Heart right ventricle (tissue), 16 donors: ENCODE measurements at regions not wholly inside any gene's neighbourhood (a gene's known extent, or its start where the extent isn't known, plus 50 kb on each side); places are given as distances from the start of the nearest gene placed in this dataset.

Experiments used
- ATAC-seq, 8 donors: fragments of 200-7000 bp; cut with Tn5 transposase; one replicate each; pipeline ENCODE4 v1.9.1; 2020; ENCODE audit warnings: mild to moderate bottlenecking in 8 of 8, moderate library complexity in 8 of 8, moderate number of reproducible peaks in 1 of 8
- DNase-seq, 2 donors: peaks; one replicate each; pipeline ENCODE4 v3.0.0-alpha.2; 2020
- H3K27ac ChIP-seq, 10 donors: fragments of 200-600 bp; sonication (generic) in 2 of 10; one replicate each; pipeline versions ENCODE4 v1.5.0 to v1.8.0; 2020 to 2022; ENCODE audit warnings: mild to moderate bottlenecking in 3 of 10
- H3K27me3 ChIP-seq, 7 donors: fragments of 200-600 bp; one replicate each; pipeline ENCODE4 v1.8.0; 2021 to 2022; ENCODE audit warnings: mild to moderate bottlenecking in 2 of 7
- H3K36me3 ChIP-seq, 9 donors: fragments of 200-600 bp; sonication (generic) in 1 of 9; one replicate each; pipeline versions ENCODE4 v1.5.0 to v1.8.0; 2020 to 2022; ENCODE audit warnings: mild to moderate bottlenecking in 2 of 9
- H3K4me1 ChIP-seq, 9 donors: fragments of 200-600 bp; sonication (generic) in 1 of 9; one replicate each; pipeline versions ENCODE4 v1.5.0 to v1.8.0; 2020 to 2022; ENCODE audit warnings: mild to moderate bottlenecking in 4 of 9
- H3K4me3 ChIP-seq, 10 donors: fragments of 200-600 bp; sonication (generic) in 2 of 10; one replicate each; pipeline versions ENCODE4 v1.5.0 to v1.8.0; 2020 to 2022; ENCODE audit warnings: mild to moderate bottlenecking in 7 of 10, moderate library complexity in 2 of 10
- H3K9me3 ChIP-seq, 11 donors: fragments of 200-600 bp in 10 of 11; sonication (generic) in 2 of 11; one replicate each; pipeline versions ENCODE4 v1.5.0 to v1.8.0; 2013 to 2022; ENCODE audit warnings: mild to moderate bottlenecking in 2 of 11, control low read depth in 1 of 11, moderate library complexity in 1 of 11
- WGBS, 2 donors: extraction: QIAGEN DNeasy Blood & Tissue Kit; methylation state at CpG; one replicate each; pipeline ENCODE4 v1.1.7; 2013; ENCODE audit warnings: inconsistent platforms in 1 of 2; 5-methylcytosine and 5-hydroxymethylcytosine counted together
- intact Hi-C, 10 donors: fragments of 100-400 bp; cut with DNase I; formaldehyde crosslinking; loops; one replicate each; pipeline versions ENCODE4 v1.11.1 to v1.14.2; 2022
- TF ChIP-seq, protein P1 (sequence below), 9 donors: fragments of 200-600 bp; sonication (generic) in 2 of 9; IDR thresholded peaks; one replicate each; pipeline versions ENCODE4 v1.5.0 to v1.8.0; 2021 to 2022; ENCODE audit warnings: antibody characterized with exemption in 9 of 9, mild to moderate bottlenecking in 5 of 9, moderate library complexity in 1 of 9
- donor health status: Arrhythmogenic right ventricular cardiomyopathy.
- donor health status: ischemic (EF 13 %, LVEDD 7.1; RV severe dilation, severe dysfunction).
- donor health status: healthy with polysubstance abuse.
- donor health status: DM: no; HTN: yes; CAD: no.
- donor health status: DM: no; HTN: no; CAD: no.
- donor health status: ischemic (EF 25% LVEDD 6.9; RV normal size, moderate dysfunction).
- donor health status: ischemic (EF 25% LVEDD 5.7; RV mildly dilated, moderate dysfunction).
- donor health status: healthy.
- donor health status: DM: yes; HTN: yes; CAD: no.
- donor health status: Ischemic cardiomyopathy.
- donor health status: ischemic (EF 35%, LVEDD 5.7; RV mildly dilated, moderate dysfunction).
- donor health status: nonischemic (EF 11% LVEDD 7.7; RV severe dilation, severe dysfunction).
- donor health status: DM: yes; HTN: yes; CAD: no.
- donor health status: PGD.
- donor health status: ischemic (EF 29% LVEDD 5.4; RV normal size, mild dysfunction).
- donor health status: nonischemic (EF 23%, LVEDD 6.1; RV moderate dilation, normal function).

DNA sequence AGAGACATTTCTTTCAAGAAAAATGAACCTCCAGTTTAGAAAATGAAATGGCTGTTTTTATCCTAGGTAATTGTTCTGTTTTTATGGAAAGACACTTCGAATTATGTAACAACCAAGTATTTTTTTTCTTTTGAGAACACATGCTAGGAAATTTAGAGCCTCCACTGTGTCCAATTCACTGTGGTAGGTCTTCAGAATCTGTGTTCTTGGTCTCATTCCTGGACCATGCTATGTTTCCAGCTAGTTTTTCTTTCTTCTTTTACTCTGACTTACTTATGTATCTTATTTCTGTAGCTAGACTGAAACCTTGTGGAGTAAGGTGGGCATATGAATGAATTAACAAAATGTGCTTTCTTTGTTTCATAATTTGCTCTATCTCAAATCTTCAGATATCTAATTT, 391.7 kb upstream of the KLHL29 start:
- H3K4me1 ChIP-seq: no peaks in the 10 kb centered on the region
- H3K27ac ChIP-seq: no peak overlapping the region
- TF ChIP-seq, protein P1, sequence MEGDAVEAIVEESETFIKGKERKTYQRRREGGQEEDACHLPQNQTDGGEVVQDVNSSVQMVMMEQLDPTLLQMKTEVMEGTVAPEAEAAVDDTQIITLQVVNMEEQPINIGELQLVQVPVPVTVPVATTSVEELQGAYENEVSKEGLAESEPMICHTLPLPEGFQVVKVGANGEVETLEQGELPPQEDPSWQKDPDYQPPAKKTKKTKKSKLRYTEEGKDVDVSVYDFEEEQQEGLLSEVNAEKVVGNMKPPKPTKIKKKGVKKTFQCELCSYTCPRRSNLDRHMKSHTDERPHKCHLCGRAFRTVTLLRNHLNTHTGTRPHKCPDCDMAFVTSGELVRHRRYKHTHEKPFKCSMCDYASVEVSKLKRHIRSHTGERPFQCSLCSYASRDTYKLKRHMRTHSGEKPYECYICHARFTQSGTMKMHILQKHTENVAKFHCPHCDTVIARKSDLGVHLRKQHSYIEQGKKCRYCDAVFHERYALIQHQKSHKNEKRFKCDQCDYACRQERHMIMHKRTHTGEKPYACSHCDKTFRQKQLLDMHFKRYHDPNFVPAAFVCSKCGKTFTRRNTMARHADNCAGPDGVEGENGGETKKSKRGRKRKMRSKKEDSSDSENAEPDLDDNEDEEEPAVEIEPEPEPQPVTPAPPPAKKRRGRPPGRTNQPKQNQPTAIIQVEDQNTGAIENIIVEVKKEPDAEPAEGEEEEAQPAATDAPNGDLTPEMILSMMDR (IDR thresholded peaks at IDR 0.05): no peak
- ATAC-seq (no peak), DNase-seq (no peak)
- peaks cover 0 to under 1% (median 0%) of the 10 kb centered on the region in 11 donors for H3K9me3 ChIP-seq
- H3K4me3 ChIP-seq: no peak overlapping the region
- intact Hi-C loops: no loop called here
- 69 to 76% methylated on average over 1 of the region's 1 CpG for WGBS, 2 donors
- no peaks in the 10 kb centered on the region for H3K27me3 ChIP-seq
- H3K36me3 ChIP-seq: no peaks in the 10 kb centered on the region

DNA sequence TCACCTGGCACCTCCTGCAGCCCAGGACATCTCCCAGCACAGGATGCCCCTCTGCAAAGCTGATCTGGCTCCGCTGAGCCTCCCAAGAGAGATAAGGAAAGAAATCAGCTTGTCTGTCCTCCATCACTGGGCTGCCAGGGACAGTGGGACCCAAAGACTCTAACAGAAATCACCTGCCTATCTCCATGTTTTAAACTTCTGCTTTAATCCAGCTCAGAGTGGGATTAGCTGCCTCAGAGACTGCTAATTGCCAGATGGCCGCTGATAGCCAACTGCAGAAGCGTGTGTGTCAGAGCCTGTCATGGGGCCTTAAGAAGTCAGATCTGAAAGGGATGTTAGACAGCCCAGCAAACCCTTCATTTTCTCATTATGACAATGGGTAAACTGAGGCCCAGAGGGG, 389.4 kb upstream of the KLHL29 start:
- TF ChIP-seq, protein P1 (IDR thresholded peaks at IDR 0.05): no peak
- Histone ChIP-seq H3K27me3 (no peaks in the 10 kb centered on the region), H3K9me3 (no peaks in the 10 kb centered on the region), H3K4me3 (no peak overlapping the region), H3K36me3 (no peaks in the 10 kb centered on the region), H3K4me1 (no peaks in the 10 kb centered on the region), H3K27ac (no peak overlapping the region)
- intact Hi-C loops: no loop called here
- 58 to 65% methylated on average over 3 of the region's 3 CpGs for WGBS, 2 donors
- no peak for DNase-seq
- ATAC-seq: no peak

DNA sequence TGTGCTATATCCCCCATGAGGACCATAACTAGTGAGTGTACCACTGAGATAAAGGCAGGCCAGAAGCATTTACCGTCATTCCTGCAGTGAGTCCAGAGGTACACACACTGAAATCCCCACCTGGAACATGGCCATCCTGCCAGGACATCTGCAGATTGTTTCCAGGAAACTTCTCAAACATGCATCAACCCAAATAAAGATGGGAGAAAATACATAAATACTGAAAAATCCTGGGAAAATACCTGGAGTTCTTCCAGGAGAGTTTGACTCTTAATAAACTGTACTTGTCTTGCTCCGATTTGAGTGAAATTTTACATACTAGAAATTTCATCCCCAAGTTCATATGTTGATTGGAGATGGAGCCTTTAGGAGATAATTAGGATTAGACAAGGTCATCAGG, 388.1 kb upstream of the KLHL29 start:
- no peaks in the 10 kb centered on the region for H3K36me3 ChIP-seq
- TF ChIP-seq, protein P1 (IDR thresholded peaks at IDR 0.05): no peak
- 60 to 78% methylated on average over 2 of the region's 2 CpGs for WGBS, 2 donors
- no peak overlapping the region for H3K4me3 ChIP-seq
- H3K9me3 ChIP-seq: no peaks in the 10 kb centered on the region
- intact Hi-C loops: no loop called here
- ATAC-seq: no peak
- H3K4me1 ChIP-seq: no peaks in the 10 kb centered on the region
- no peaks in the 10 kb centered on the region for H3K27me3 ChIP-seq
- no peak for DNase-seq
- H3K27ac ChIP-seq: no peak overlapping the region

DNA sequence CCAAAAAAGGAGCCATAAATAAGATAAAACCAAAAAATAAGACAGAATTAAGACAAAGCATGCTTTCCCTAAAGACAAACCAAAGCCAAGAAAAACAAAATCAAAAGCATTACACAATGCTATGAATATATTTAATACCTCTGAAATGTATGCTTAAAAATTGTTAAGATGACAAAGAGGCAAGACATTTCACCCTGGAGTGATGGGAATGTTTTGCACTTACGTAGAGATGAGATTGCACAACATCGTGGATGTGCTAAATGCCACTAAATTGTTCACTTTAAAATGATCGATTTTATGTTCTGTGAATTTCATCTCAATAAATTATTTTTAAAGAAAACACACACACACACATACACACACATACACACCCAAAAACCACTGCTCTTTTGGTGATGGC, 386.6 kb upstream of the KLHL29 start:
- no peak overlapping the region for H3K4me3 ChIP-seq
- TF ChIP-seq, protein P1 (IDR thresholded peaks at IDR 0.05): no peak
- no peak overlapping the region for H3K27ac ChIP-seq
- intact Hi-C loops: no loop called here
- ATAC-seq: no peak
- H3K27me3 ChIP-seq: no peaks in the 10 kb centered on the region
- no peak for DNase-seq
- H3K4me1 ChIP-seq: no peaks in the 10 kb centered on the region
- no peaks in the 10 kb centered on the region for H3K36me3 ChIP-seq
- 68 to 73% methylated on average over 3 of the region's 3 CpGs for WGBS, 2 donors
- H3K9me3 ChIP-seq: no peaks in the 10 kb centered on the region

DNA sequence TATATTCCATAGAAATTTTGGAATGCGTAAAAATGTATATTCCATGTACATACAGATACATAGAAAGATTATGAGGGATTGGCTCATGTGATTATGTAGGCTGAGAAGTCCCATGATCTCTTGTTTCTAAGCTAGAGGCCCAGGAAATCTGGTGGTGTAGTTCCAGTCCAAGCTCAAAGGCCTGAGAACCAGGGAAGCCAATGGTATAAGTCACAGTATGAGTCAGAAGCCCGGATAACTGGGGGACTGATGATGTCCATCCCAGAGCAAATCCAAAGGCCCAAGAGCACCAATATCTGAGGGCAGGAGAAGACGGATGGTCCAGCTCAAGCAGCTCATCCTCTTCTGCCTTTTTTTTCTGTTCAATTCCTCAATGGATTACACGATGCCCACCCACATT, 385.0 kb upstream of the KLHL29 start:
- Histone ChIP-seq H3K27ac (no peak overlapping the region), H3K36me3 (no peaks in the 10 kb centered on the region), H3K27me3 (no peaks in the 10 kb centered on the region), H3K9me3 (no peaks in the 10 kb centered on the region), H3K4me3 (no peak overlapping the region), H3K4me1 (no peaks in the 10 kb centered on the region)
- ATAC-seq (no peak), DNase-seq (no peak)
- 86 to 87% methylated on average over 4 of the region's 4 CpGs for WGBS, 2 donors
- intact Hi-C loops: no loop called here
- TF ChIP-seq, protein P1 (IDR thresholded peaks at IDR 0.05): no peak
